HG03521 (cell line): ENCODE measurements at regions not wholly inside any gene's neighbourhood (a gene's known extent, or its start where the extent isn't known, plus 50 kb on each side); places are given as distances from the start of the nearest gene placed in this dataset.

Experiments used
- ATAC-seq: cut with Tn5 transposase; IDR thresholded peaks from one replicate; pipeline ENCODE4 v1.9.1; 2021; ENCODE audit warnings: mild to moderate bottlenecking, moderate library complexity; ENCODE audit not compliant: unreplicated experiment

- ATAC-seq, result no peak
Measured at GRCh38 chr14:51468523-51468922, 183.2 kb upstream of the FRMD6 start.

DNA sequence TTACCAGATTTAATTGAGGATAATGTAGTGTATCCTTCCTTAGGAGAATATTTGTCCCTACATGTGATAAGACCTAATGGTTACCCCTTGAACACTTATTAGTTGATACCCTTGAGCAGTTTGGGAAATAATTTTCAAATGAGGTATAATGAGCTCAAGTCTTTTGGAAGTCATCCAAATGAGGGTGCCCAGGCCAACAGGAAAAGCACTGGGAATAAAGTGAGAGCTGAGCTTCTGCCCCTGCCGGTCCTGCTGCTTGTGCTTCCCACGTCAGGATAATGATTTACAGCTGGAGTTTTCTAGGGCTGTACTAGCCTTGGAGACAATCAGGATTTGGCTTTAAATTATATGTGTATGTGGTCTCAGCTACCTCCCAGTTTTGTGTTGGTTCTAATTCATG lies 178.8 kb upstream of the FRMD6 start:
- ATAC-seq, result no peak

- ATAC-seq, result no peak
Measured at GRCh38 chr14:51473351-51473750, 178.4 kb upstream of the FRMD6 start.

- ATAC-seq, result no peak
Measured at GRCh38 chr14:51473808-51474565, 177.7 kb upstream of the FRMD6 start.

- ATAC-seq, result no peak
Measured at GRCh38 chr14:51474854-51475253, 176.9 kb upstream of the FRMD6 start.

GRCh38 chr14:51478175-51478621 lies 173.5 kb upstream of the FRMD6 start:
- ATAC-seq, result no peak

- no peak for ATAC-seq
Measured at GRCh38 chr14:51479584-51480325, 172.0 kb upstream of the FRMD6 start.

DNA sequence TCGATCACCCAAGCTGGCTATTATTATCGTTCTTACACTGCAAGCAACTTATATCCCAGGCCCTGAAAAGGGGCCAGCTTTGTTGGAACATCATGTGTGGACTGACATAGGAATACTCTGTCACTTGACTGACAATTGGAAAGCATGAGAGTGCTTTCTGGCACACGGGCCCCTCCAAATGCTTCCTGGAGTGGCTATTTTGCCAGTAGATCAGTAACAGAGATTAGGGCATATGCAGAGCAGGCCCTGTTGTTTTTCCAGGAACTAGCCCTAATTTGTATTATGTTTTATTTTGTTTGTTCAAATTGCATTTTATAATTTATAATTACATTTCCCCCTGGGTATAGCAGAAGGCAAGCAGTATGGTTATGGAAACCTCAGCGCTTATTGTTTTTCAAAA lies 170.1 kb upstream of the FRMD6 start:
- no peak for ATAC-seq

- no peak for ATAC-seq
Measured at GRCh38 chr14:51482102-51482501, 169.6 kb upstream of the FRMD6 start.

GRCh38 chr14:51484485-51484884 lies 167.2 kb upstream of the FRMD6 start:
- no peak for ATAC-seq

- no peak for ATAC-seq
Measured at GRCh38 chr14:51485733-51486132, 166.0 kb upstream of the FRMD6 start.

- no peak for ATAC-seq
Measured at GRCh38 chr14:51487848-51488247, 163.9 kb upstream of the FRMD6 start.

GRCh38 chr14:51488569-51489220 lies 163.0 kb upstream of the FRMD6 start:
- no peak for ATAC-seq

DNA sequence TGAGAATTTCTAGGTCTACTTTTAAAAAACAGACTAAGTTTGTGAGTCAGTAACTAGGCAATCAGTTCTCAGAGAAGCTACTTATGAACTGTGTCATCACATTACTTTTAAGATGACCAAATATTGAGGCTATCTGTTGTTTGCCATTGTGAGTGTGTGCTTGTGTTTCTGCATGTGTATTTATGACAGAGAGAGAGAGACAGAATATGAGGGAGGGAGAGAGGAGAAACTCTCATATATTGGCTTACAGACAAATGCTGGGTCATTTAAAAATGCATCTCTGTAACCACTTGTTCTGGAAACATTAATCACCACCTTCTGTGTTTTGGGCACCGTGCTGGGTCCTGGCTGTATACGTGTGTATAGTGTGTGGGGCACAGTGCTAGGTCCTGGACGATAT lies 161.5 kb upstream of the FRMD6 start:
- no peak for ATAC-seq

- ATAC-seq, result no peak
Measured at GRCh38 chr14:51491036-51491545, 160.6 kb upstream of the FRMD6 start.

- no peak for ATAC-seq
Measured at GRCh38 chr14:51491776-51492175, 159.9 kb upstream of the FRMD6 start.

DNA sequence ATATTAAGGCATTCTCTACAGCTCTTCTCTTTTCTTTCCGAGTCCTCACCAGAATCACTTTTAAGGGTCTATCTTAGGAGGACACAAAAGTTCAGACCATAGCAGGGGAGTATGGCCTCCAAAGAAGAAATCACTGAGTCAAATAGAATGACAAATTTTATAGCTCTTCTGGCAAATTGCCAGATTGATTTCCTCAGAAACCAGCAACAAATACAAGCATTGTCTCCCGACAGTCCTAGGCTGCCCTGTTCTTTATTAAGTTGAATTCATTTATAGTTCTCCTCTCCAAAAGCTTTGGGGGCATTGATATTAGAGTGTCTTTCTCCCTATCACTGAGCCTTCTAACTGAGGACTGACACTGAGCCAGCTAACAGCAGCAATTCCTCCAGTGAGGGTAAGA lies 156.4 kb upstream of the FRMD6 start:
- no peak for ATAC-seq

GRCh38 chr14:51498411-51499227 lies 153.1 kb upstream of the FRMD6 start:
- ATAC-seq, result no peak

DNA sequence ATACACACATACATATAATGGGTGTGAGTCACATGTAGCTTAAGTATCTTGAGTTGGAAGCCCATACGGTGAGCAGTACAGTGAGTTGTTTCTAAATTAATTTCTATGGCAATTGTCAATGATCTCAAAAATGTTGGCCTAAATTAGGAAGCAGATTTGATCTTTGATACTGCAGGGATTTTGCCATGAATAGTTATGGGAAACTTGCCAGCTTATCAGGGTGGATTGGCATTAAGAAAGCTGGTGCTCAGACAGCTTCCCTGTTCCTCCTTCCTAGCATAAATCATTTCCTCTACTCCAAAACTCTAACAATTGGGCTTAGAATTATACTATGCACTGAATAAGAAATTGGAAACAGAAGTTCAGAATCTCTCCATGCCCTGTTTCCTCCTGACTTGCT lies 150.9 kb upstream of the FRMD6 start:
- no peak for ATAC-seq

GRCh38 chr14:51501746-51502145 lies 150.0 kb upstream of the FRMD6 start:
- ATAC-seq, result no peak

DNA sequence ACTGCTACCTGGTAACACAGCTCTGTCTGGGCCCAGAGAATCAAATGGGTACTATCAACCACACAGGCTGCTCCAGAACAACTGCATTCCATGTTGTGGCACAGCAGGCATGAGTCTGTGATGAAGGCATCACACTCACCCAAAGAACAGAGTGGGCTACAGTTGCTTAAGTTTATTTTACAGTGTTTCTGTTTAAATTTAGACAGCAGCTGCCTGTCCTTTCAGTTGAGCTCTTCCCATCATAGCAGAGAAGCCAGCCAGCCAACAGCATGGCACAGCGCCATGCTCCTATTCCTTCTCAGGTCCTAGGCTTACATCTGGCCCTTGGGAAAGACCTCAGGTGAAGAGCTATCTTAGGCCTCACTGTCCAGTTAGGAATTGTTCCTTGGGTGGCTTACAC lies 147.0 kb upstream of the FRMD6 start:
- no peak for ATAC-seq
